Gastrocnemius medialis (tissue), 4 donors: ENCODE measurements at regions not wholly inside any gene's neighbourhood (a gene's known extent, or its start where the extent isn't known, plus 50 kb on each side); places are given as distances from the start of the nearest gene placed in this dataset.
"Not testable (repeated sequence)": the region's sequence is repeated elsewhere in the genome, so short reads cannot be mapped to it uniquely, and the experiment has no call there.

ENCODE experiments used
- ATAC-seq, 2 donors: fragments of 150-250 bp; one replicate each; pipeline ENCODE4 v1.9.1; 2016
- DNase-seq, 2 donors: peaks; one replicate each; pipeline ENCODE4 v3.0.0-alpha.2; 2019
- H3K27ac ChIP-seq, 4 donors: fragments of 200-600 bp; sonication (generic); 1 replicate in 1 of 4; 2 replicates in 3 of 4; pipeline ENCODE4 v1.5.1; 2016 to 2018; ENCODE audit warnings: mild to moderate bottlenecking in 2 of 4, moderate library complexity in 1 of 4
- H3K27me3 ChIP-seq, 3 donors: fragments of 200-600 bp; sonication (generic) in 2 of 3; 1 replicate in 1 of 3; 2 replicates in 2 of 3; pipeline versions ENCODE4 v1.5.1 to v1.6.0; 2016 to 2019; ENCODE audit warnings: mild to moderate bottlenecking in 1 of 3, moderate library complexity in 1 of 3
- H3K36me3 ChIP-seq, 2 donors: fragments of 200-600 bp; sonication (generic) in 1 of 2; one replicate each; pipeline ENCODE4 v1.5.1; 2017 to 2018
- H3K4me1 ChIP-seq, 2 donors: fragments of 200-600 bp; sonication (generic) in 1 of 2; one replicate each; pipeline ENCODE4 v1.5.1; 2016 to 2017; ENCODE audit warnings: mild to moderate bottlenecking in 2 of 2
- H3K4me3 ChIP-seq, 4 donors: fragments of 200-600 bp; sonication (generic) in 3 of 4; 1 replicate in 1 of 4; 2 replicates in 3 of 4; pipeline ENCODE4 v1.5.1; 2016 to 2019; ENCODE audit warnings: mild to moderate bottlenecking in 2 of 4
- H3K9me3 ChIP-seq, 3 donors: fragments of 200-600 bp; sonication (generic) in 2 of 3; 1 replicate in 1 of 3; 2 replicates in 2 of 3; pipeline ENCODE4 v1.5.1; 2016 to 2019
- CTCF ChIP-seq, 5 experiments: fragments of 450-650 bp in 3 of 5; fragments of 200-600 bp in 2 of 5; sonication (generic) in 2 of 5; IDR thresholded peaks in 4 of 5; conservative IDR thresholded peaks in 1 of 5; 1 replicate in 4 of 5; 2 replicates in 1 of 5; pipeline ENCODE4 v1.5.1; 2016 to 2019; ENCODE audit warnings: antibody characterized with exemption in 5 of 5, mild to moderate bottlenecking in 3 of 5, moderate library complexity in 3 of 5
- POLR2A ChIP-seq, 2 donors: fragments of 450-650 bp; IDR thresholded peaks; one replicate each; pipeline ENCODE4 v1.6.1; 2017; ENCODE audit warnings: antibody characterized with exemption in 2 of 2, mild to moderate bottlenecking in 2 of 2, moderate library complexity in 2 of 2
- in situ Hi-C, 4 donors: fragments of 200-750 bp; cut with MboI; loops; one replicate each; pipeline versions ENCODE4 v1.15.0 to v1.8.0; 2017; ENCODE audit warnings: low sequenced_read_pairs in 4 of 4
- intact Hi-C: fragments of 100-400 bp; cut with DNase I; formaldehyde crosslinking; loops from one replicate; pipeline ENCODE4 v1.15.1; 2023; ENCODE audit warnings: low total_unique reads

- no peak for TF ChIP-seq CTCF (IDR thresholded peaks at IDR 0.05 in 4 of 5, conservative IDR thresholded peaks at IDR 0.05 in 1 of 5)
- no peak for TF ChIP-seq POLR2A (IDR thresholded peaks at IDR 0.05)
- intact Hi-C loops (no loop called here), in situ Hi-C loops (loop anchor here in 1 of 4 donors (25.0 kb wide), 1 partner anchor 91 kb away; no protein-coding TSS in a partner anchor)
- DNase-seq, result no peak
- Histone ChIP-seq H3K36me3 (no peaks in the 10 kb centered on the region), H3K27me3 (no peaks in the 10 kb centered on the region), H3K9me3 (no peaks in the 10 kb centered on the region), H3K4me1 (no peaks in the 10 kb centered on the region), H3K4me3 (no peak overlapping the region), H3K27ac (no peak overlapping the region)
- ATAC-seq, result no peak
These were observed 432.9 kb downstream of the SPATA31D1 start for GRCh38 chr9:82421498-82421897.

- Histone ChIP-seq H3K27me3 (no peaks in the 10 kb centered on the region), H3K4me3 (no peak overlapping the region), H3K27ac (no peak overlapping the region), H3K9me3 (no peaks in the 10 kb centered on the region), H3K36me3 (no peaks in the 10 kb centered on the region), H3K4me1 (no peaks in the 10 kb centered on the region)
- intact Hi-C loops (no loop called here), in situ Hi-C loops (loop anchor here in 1 of 4 donors (25.0 kb wide), 1 partner anchor 89 kb away; no protein-coding TSS in a partner anchor)
- DNase-seq, result no peak
- no peak for TF ChIP-seq POLR2A (IDR thresholded peaks at IDR 0.05)
- no peak for TF ChIP-seq CTCF (IDR thresholded peaks at IDR 0.05 in 4 of 5, conservative IDR thresholded peaks at IDR 0.05 in 1 of 5)
- no peak for ATAC-seq
These were observed 435.1 kb downstream of the SPATA31D1 start for GRCh38 chr9:82423700-82424099.

- H3K4me1 ChIP-seq, result no peaks in the 10 kb centered on the region
- no peak for DNase-seq
- ATAC-seq, result no peak
- H3K27ac ChIP-seq, result no peak overlapping the region
- no peak overlapping the region for H3K4me3 ChIP-seq
- H3K36me3 ChIP-seq, result no peaks in the 10 kb centered on the region
- in situ Hi-C loops, result loop anchor here in 1 of 4 donors (25.0 kb wide), 1 partner anchor 88 kb away; no protein-coding TSS in a partner anchor
- intact Hi-C loops, result no loop called here
- H3K9me3 ChIP-seq, result no peaks in the 10 kb centered on the region
- no peak for TF ChIP-seq POLR2A (IDR thresholded peaks at IDR 0.05)
- no peak for TF ChIP-seq CTCF (IDR thresholded peaks at IDR 0.05 in 4 of 5, conservative IDR thresholded peaks at IDR 0.05 in 1 of 5)
- no peaks in the 10 kb centered on the region for H3K27me3 ChIP-seq
These were observed 436.1 kb downstream of the SPATA31D1 start for GRCh38 chr9:82424599-82425120.

DNA sequence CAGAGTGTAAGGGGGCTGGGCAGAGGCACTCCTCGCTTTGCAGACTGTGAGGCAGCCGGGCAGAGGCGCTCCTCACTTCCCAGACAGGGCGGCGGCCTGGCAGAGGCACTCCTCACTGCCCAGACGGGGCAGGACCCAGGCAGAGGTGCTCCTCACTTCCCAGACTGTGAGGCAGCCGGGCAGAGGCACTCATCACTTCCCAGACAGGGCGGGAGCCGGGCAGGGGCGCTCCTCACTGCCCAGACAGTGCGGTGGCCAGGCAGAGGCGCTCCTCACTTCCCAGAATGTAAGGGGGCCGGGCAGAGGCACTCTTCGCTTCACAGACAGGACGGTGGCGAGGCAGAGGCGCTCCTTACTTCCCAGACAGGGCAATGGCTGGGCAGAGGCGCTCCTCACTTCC is 442.5 kb downstream of the SPATA31D1 start:
- Histone ChIP-seq H3K4me3 (no peak overlapping the region), H3K27ac (no peak overlapping the region), H3K4me1 (no peaks in the 10 kb centered on the region), H3K36me3 (no peaks in the 10 kb centered on the region), H3K27me3 (no peaks in the 10 kb centered on the region), H3K9me3 (no peaks in the 10 kb centered on the region)
- intact Hi-C loops, result no loop called here
- TF ChIP-seq CTCF (IDR thresholded peaks at IDR 0.05 in 4 of 5, conservative IDR thresholded peaks at IDR 0.05 in 1 of 5) (no peak), POLR2A (IDR thresholded peaks at IDR 0.05) (no peak)
- DNase-seq (no peak), ATAC-seq (no peak)
- in situ Hi-C loops, result no loop called here

DNA sequence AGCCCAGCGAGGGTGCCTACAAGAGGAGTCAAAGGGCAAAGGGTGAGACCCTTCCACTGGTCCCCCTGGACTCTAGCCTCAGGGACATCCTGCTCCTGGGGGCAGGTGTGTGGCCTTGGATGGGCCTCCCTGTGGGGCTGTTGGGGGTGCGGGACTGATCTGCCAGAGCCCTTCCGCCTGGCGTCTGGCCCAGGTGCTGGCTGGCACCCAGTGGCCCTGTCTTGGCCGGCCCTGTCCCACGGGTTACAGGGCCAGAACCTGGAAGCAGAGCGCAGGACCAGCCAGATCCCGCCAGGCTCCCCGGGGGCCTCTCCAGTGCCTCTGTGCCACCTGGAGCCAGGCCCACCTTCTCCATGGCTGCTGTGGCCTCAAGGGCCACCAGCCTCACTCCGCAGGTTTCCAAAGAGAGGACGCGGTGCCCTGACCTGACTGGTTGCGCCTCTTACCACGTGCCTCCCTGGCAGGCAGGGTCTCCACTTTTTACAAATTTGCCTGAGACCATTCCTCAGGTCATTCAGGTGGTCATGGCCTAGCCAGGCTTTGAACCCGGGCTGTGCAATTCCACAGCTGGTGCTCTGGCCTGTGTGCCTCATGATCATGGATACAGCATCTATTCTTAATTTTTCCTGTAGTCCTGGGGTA is 444.8 kb downstream of the SPATA31D1 start:
- intact Hi-C loops, H3K4me3 ChIP-seq, H3K4me1 ChIP-seq, ATAC-seq, H3K27ac ChIP-seq, H3K36me3 ChIP-seq, DNase-seq, H3K27me3 ChIP-seq, in situ Hi-C loops, H3K9me3 ChIP-seq: not testable (repeated sequence)
